Activated CD4-positive, alpha-beta T cell treated with anti-CD3 and anti-CD28 coated beads for 1 hour (primary cell): ENCODE measurements at regions not wholly inside any gene's neighbourhood (a gene's known extent, or its start where the extent isn't known, plus 50 kb on each side); places are given as distances from the start of the nearest gene placed in this dataset.

Source experiments
- DNase-seq: peaks from one replicate; pipeline ENCODE4 v3.0.0-alpha.2; 2020

DNA sequence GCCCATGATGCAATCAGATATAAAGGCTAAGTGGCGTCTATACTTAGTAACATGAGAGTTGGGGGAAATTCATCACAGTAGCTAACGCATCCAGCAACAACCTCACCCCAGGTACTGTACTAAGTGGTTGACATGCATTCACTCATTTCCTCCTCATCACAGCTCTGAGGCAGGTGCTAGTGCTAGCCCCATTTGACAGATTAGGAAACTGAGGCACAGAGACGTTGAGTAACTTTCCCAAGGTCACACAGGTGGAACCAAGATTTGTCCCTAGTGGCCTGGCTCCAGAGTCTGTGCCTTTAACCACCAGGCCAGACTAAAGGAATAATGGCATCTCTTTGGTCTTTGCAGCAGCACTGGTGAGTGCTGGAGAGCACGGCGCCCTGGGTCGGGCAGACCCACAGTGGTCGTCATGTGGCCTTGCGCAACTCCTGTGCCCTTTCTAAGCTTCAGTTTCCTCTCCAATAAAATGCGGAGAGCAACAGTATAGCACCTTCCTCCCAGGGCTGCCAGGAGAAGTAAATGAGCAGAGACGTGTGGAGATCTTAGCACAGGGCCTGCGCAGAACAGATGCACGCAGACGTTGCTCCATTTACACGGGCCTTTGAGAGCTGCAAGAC lies 186.4 kb downstream of the BCOR start:
- DNase-seq, result no peak

DNA sequence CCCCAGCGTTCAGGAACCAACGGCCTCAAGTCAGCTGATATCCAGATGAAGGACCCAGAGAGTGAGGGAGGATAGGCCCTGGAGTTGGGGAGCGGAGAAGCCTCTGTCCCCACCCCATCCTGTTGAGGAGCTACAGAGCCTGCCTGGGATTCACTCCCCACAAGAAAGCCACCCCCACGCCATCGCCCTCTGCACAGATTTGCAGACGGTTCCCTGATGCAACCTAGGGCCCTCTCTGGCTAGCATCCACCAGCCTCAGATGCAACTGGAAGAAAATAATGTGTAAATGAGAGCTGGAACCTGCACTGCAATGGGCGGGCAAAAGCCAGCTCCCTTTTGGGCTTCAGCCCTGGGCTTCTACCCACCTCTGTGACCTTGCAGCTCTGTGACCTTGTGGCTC lies 185.6 kb downstream of the BCOR start:
- DNase-seq, result no peak

DNA sequence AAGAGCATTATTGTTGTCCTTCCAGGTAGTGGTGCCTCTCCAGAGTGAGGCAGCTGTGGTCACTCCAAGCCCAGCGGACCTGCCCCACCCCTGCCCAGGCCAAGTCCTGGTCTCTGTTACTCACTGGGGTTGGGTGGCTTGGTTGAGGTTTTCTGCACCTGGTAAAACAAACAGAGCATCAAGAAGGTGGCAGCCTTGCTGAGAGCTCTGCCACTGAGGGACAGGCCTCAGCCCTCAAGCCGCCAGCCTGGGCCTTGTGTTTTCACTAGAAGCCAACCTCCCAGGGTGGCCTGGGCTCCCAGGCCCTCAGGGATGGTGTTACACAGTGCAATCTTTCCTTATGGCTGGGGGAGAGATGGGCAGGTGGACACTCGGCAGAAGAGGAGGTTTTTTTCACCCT lies 182.7 kb downstream of the BCOR start:
- DNase-seq, result no peak

DNA sequence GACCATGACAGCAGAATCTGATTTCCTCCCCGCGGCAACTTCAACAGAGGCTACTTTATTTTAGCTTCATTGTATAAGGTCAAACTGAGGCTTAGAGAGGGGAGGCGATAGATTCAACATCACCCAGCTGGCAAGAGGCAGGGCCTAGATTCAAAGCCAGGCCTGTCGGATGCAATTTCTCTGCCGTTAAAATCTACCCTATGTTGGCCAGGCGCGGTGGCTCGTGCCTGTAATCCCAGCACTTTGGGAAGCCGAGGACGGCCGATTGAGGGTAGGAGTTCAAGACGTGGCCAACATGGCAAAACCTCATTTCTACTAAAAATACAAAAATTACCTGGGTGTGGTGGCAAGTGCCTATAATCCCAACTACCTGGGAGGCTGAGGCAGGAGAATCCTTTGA lies 182.2 kb downstream of the BCOR start:
- DNase-seq, result no peak

DNA sequence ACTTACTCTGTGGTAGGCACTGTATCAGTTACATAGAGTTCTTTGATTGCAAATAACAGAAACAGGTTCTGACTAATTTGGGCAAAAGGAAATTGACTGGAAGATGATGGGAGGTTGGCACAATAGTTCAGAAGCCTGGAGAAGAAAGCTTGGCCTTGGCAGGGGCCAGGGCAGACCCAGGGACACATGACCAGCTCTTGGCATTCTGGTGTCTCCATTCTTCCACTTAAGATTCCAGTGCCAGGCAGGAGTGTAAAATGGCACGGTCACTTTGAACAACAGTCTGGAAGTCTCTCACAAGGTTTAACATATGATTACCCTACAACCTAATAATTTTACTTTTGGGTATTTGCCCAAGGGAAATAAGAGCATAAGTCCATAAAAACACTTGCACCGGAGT lies 175.9 kb downstream of the BCOR start:
- no peak for DNase-seq

DNA sequence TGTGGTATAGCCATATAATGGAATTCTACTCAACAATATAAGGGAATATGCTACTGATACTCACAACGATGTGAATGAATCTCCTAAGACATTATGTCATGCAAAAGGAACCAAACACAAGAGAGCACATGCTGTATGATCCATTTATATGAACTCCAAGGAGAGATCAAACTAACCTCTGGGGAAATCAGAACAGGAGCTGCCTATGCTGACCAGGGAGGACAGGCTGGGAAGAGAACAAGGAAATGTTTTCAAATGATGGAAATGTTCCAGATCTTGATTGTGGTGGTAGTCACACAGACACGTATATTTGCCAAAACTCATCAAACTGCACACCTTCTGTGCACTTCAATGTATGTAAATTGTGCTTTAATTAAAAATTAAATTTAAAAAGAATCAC lies 175.3 kb downstream of the BCOR start:
- no peak for DNase-seq

DNA sequence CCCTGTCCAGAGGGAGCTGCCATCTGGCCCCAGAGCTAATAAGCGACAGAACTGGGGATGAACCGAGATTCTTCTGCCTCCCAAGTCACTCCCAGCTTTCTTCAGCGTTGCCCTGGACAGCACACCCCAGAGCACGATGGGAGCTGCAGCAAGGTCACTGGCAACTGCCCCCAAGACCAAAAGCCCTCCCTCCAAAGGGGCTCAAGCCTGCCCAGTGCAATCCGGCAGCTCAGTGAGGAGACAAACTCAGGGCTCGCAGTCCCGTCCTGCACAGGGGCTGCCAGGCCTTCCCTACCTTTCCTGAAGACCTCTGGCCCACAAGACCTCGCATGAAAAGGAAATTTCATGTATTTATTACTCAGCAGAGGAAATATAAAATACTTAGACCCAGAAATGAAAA lies 174.8 kb downstream of the BCOR start:
- DNase-seq, result no peak

DNA sequence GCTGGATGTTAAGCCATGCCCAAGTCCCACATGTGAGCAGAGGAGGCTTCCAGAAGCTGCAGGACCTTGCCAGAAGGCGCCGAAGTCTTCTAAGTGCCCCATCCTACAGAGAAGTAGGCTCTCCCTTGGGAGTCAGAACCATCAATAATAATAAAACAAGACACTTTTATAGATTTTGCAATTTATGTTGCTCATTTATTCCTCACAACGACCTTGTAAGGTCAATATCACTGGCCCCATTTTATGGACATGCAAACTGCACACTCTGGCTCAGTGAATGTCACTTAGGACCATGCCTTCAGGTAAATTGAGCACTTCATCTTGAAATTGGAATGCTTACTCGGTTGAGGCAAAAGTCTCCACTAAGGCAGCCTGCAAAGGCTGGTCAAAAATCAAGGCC lies 170.4 kb downstream of the BCOR start:
- no peak for DNase-seq

DNA sequence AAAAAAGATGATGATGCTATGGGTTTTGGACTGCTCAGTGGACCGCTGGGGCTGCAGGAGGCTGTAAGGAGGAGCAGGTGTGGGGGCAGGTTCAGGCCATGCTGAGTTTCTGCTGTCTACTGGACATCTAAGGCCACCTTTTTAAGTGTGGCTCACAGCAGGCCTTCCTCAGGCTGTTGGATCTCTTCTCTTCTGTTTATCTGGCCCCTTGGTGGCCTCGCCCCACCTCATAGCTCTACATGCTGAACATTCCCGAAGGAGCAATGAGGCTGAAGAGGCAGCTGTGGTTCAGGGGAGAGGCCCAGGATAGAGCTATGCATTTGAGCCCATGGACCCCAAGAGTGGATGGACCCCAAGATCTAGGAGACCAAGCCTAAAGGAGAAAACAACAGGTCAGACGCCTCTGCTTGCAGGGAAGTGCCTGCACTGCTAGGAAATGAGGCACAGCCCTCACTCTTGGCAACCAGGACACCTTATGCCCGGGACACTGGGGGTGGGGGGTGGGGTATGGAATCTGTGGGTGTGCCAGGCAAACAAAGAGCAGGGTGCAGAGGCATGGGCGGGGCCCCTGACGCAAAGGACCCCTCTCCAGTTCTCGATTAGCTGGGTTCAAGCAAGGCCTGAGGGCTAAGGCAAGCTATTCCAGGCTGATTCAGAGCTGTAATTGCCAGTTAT lies 168.9 kb downstream of the BCOR start:
- DNase-seq, result no peak

DNA sequence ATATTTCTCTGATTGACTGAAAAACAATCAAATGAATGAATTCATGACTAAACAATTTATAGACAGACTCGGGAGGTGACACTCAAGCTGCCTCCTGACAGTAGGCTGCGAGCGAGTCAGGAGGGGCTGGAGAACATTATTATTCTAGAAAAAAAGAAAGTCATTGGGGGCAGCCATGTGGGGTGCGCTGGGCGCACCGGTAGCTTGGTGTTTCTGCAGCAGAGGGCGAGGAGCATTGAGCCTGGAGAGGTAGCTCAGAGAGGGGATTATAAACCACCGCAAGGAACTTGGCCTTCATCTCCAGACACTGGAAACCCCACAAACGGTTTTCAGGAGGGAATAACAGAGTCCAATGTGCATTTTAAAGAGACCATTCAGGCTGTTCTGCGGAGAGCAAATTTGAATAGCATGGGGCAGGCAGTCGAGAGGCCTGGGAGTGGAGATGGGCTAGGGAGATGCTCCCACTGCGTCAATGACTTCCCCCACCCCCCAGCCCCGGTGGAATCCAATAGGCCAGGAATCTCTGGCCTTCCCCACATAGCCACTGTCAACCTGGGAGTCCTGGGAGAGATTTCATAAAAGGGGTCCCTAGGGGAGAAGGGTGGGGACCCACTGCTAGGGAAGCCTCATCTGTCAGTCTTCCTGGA lies 168.3 kb downstream of the BCOR start:
- no peak for DNase-seq

DNA sequence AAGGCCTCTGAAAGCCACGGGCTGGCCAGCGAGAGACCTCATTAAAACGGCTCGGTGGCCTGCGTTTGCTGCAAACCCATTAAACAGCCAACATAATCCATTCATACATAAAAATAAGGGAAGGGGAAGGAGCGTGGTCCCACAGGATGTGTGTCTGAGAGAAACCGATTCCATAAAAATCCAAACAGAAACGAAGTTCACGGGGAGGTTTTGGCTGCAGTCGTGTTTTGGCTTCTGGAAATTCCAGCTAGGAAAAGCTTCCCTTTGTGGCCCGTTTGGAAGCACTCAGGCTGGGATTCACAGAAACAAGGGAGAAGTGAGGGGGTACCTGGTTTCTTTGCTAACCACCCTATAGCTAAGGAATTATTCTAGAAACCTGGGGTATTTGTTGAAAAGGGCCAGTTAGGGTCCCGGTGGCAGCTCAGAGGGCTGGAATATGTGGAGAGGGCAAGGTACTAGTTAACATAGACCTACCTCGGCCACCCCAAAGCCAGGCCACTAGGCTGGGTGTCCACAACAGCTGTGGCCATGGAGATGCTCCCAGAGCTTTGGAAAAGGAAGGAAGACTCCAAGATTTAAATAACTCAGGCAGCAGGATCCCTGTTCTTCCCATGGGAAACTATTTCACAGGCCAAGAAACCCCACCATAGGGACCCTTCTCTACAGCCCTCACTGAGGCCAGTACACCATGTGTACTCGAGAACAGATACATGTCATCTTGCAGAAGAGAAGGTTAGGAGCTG lies 166.8 kb downstream of the BCOR start:
- DNase-seq, result no peak

DNA sequence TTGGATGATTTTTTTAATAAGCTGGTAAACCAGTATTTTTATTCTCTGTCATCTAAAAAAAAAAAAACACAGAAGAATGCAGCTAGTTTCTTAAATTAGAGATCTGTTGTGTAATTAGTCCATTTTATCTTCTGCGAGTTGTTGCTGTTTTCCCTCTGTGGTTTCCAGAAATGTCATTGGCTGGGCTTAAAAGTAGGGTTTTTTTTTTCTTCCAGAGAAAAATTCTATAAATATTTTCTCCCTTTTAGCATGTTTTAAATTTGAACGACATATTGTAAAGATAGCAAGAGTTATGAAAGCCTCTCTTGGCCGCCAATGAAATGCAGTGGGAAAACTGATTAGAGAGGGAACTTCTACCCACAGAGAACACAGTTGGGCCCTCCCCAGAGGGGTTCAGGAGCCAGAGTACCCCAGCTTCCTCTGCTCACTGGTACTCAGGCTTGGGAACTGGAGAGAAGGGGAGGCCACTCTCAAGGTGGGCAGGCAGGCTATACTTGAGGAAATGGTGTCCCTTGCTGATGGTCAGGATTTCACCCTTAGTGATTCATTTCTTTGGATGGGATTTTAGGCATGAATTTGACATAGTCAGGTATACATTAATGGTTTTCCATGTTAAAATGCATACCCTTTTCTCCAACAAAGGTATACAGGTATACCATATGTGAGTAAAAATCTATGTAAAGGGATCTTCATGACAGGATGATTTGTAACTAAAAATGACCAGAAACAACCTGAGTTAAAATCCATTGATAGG lies 166.1 kb downstream of the BCOR start:
- no peak for DNase-seq

DNA sequence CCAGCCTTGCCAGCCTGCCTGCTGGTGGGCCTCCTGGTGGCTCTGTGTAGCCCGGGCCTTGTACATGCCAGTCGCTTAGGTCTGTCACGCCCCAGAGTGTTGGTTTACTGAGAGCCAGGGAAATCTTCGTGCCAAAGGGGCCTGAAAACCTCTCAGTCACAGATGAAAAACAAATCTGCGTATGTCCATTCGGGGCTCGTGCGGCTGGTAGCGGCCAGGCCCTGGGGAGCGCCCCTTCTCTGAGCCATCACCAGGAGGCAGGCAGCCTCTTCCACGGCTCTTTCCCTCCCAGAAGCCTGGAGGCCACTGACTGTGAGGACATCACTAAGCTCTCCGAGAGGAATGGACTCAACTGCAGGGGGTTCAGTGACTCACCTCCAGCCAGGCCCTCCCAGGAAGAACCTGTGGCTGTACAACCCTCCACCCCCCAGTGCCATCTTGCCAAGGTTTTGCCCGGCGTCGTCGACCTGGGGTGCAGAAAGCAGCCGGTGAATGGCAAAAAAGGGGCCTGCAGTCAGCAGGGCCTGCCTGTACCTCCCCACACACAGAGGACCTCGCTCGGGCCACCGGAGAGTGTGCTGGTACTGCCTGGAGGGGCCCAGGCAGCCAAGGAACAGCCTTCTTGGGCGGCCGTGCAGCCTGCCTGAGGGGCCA lies 162.2 kb downstream of the BCOR start:
- no peak for DNase-seq

DNA sequence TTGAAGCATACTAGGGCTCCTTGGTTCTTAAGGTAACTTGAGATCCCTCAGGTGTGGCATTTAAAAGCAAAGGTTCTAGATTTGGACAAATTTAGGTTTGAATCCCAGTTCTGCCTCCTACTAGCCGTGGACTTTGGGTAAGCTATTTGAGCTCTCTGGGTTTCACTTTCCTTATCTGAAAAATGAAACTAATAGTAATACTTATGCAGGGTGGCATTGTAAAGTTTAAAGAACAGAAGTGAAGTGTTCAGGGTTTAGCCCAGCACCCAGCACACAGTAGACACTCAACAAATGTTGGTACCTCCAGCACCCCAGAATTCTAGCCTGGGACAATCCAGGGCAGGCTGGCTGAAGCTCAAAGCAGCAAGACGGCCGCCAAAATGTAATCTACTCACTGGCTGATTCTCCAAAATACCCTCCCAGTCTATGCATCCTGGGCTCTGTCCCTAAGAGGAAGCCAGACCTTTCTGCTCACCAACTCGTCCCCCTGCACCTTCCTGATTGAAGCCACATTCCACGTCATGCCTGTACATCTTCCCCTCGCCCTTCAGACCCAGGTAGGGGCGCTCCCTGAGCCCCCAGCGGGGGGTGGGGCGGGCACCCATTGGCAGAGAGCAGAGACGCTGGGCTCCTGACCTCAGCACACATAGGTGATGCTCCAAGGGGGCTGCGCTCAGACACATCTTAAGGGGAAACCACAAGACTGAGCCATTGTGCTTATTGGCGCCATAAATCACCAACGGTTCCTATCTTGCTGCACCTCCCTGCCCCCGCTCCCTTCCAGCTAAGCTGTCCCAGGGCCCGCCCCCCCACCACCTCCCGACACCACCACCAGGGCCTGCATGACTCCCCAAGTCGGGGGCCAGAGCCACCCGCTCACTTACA lies 160.6 kb downstream of the BCOR start:
- peak; percentile 7 for DNase-seq

DNA sequence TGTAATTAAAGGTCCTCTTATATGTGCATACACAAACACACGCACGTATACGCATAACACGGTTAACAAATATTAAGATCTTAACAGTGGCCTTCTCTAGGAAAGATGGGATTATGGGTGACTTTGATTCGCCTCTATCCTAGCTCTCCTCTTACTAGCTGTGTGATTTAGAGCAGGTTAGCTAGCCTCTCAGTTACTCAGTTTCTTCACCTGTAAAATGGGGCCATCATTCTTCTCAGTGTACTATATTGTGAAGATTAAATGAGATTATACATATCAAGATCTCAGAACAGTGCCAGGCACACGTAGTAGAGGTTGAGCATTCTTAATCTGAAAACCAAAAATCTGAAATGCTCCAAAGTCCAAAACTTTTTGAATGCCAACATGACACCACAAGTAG lies 159.3 kb downstream of the BCOR start:
- DNase-seq, result no peak

DNA sequence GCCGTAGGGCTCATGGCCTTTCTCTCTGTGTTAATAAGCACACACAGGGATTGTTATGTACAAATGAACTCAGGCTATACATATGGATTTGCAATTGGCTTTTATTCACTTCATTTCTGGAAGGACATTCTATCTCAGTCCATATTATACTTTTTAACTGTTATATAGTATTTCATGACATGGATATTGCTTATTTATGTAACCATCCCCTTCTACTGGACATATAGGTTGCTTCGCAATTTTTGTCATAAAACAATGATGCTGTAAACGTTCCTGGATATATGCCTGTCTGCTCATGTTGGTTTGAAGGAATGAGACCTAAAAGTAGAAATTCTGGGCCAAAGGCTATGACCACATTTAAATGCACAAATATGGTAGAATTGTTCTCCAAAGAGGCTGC lies 158.1 kb downstream of the BCOR start:
- DNase-seq, result no peak

DNA sequence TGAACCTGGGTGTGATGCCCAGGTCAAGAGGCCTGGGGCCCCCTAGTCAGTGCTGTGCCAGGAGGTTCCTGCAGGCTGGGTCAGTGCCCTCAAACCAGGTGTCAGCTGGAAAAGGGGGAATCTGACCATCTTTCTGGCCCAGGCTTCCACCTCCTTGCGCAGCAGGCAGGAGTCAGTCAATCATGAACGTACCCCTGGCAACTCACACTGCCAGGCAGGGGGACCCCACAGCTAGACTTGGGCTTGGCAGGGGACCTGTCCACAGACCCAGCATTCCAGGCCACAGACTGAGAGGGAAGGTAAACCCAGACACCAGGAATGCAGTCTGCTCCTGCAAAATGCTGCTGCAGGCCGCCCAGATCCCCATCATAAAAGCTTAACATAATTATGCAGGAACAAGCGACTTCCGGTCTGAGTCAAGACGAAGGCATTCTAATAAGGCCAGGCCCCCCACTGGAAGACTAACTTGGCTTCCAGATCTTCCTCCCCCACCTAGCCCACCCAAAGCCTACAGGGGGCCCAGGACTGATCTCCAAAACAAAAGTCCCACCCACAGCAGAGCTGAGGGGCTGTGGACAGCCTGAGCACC lies 156.3 kb downstream of the BCOR start:
- no peak for DNase-seq

DNA sequence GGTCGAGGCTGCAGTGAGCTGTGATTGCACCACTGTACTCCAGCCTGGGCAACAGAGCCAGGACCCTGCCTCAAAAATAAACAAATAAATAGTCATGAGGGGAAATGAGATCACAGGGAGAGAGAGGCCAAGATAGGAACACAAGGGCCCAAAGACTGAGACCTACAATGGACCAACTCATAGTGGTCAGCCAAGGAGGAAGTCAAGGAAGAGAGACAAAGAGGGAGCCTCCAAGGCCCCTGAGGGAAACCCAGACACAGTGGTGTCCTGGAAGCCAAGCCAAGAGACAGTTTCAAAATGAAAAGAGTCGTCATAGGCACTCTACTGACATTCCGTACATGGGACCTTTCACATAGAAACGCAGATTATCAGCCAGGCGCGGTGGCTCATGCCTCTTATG lies 153.3 kb downstream of the BCOR start:
- no peak for DNase-seq

DNA sequence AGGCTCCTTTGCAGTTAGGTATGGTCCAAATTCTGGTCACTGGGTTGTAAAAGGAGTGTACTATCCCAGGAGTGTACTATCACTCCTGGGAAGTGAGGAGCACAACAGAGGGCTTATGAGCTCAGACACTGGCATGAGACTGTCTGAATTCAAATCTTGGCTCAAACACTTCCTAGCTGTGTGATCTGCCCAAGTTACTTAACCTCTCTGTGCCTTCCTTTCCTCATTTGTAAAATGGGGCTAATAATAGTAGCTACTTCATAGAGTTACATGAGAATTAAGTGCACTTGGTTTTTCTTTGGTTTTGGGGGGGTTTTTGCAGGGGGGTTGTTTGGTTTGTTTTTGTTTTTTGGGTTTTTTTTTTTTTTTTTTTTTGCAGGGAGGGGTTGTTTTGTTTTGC lies 152.0 kb downstream of the BCOR start:
- no peak for DNase-seq

DNA sequence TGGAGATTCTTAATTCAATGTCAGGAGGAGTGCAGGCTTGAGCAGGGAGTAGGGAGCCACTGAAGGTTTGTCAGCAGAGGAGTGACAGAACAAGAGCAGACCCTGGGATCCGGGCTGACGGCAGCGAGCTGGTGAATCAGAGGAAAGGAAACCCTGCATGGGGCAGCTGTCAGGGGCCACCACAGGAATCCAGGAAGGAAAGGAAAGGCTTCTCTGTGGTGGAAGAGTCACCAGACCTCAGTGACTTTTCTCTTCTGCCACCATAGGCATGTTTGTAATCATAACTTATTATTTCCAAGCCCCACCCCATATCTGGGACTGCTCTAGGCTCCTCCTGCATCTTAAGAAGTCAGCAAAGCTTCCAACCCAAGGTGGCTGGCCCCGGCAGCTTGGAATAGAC lies 150.9 kb downstream of the BCOR start:
- no peak for DNase-seq

DNA sequence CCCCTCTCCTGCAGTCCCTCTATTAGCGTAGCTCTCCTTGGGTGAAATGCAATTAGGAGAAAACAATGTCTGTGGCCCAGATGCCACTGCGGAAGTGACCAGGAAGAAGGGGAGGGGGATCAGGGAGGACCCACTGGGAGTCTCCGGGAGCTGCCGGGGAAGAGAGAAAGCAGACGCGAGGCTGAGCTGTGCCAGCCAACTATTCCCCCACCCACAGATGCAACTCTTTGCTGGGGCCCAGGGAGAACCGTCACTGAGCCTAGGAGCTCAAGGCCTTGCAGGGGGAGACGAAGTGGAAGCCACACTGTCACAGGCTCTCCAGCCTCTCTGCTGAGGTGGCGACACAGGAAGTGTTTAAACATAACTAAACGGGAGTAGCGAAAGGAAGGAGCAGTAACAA lies 149.2 kb downstream of the BCOR start:
- DNase-seq, result no peak
